COR-L47 (cell line): ENCODE measurements at regions not wholly inside any gene's neighbourhood (a gene's known extent, or its start where the extent isn't known, plus 50 kb on each side); places are given as distances from the start of the nearest gene placed in this dataset.
A peak's percentile ranks its signal among the peaks of the same experiment; 100 is the strongest.
"Not testable (repeated sequence)": the region's sequence is repeated elsewhere in the genome, so short reads cannot be mapped to it uniquely, and the experiment has no call there.

Source experiments
- DNase-seq: peaks from one replicate; lab custom pipeline; 2025; lab: John Stamatoyannopoulos, UW

DNA sequence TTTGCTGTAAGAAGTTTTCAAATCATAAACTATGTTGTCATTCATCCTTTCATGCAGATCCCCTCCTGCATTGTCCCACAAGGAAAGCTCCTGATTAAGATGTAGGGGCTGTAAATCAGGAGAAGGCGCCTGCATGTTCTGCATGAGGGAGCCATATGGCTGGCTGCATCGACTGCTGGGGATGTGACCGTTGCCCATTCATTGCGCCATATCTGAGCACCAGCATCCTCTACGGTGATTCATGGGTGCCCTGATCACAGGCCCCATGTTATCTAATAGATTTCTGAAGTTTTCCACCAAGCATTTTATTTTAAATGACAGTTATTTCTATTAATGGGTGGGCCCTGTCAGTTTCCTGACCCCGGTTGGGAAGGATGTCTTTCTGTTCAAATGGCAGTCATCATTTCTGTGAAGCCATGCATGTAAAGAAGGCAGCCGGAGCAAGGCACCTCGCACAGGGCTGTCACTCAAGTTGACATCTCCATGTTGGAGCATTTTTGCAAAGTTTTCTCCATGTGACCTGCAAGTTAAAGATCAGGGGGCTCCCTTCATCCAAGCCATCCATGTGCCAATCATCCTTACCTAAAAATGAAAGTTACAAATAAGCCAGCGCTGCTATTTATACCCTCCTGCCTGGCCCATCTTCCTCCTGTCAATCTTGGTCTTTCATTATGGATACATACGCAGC is 128.8 kb downstream of the TEX36 start:
- DNase-seq, result no peak

GRCh38 chr10:125553091-125553490 is 129.9 kb downstream of the TEX36 start:
- no peak for DNase-seq

GRCh38 chr10:125551247-125551646 is 131.7 kb downstream of the TEX36 start:
- no peak for DNase-seq

DNA sequence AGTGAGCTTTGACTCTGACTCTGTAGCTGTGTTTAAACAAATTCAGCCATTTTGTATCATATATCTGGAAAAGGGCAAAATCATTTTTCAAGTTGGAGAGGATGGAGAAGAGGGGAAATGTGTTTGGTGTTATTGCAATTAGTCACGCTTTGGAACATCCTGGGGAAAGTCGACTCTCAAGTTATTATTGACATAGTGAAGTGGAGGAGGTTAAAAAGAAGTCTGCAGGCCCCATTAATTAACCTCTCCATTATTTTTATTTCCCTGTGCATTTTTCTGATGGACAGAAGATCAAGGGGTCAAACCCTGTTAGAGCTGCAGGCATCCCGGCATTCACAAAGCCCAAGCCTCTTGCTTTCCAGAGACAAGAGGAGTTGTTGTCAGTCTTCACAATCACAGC is 132.6 kb downstream of the TEX36 start:
- no peak for DNase-seq

DNA sequence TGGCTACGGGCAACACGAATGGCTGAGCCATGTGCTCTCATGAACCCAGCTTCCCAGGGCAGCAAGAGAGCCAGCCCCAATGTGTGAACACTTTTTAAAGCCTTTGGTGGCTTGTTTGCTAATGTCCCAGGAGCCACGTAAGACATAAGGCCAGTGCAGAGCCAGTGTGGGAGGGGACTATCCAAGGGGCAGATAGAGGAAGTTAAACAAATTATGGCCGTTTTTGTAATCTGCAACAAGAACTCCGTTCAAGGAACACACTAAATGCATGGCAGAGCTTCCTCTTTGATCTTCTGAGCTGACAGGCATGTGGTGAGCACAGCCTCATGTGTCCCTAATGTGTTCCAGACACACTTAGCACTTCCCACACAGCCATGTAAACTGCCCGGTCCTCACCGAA is 133.3 kb downstream of the TEX36 start:
- DNase-seq, result no peak

- DNase-seq, result no peak
These were observed 134.1 kb downstream of the TEX36 start for GRCh38 chr10:125548878-125549277.

DNA sequence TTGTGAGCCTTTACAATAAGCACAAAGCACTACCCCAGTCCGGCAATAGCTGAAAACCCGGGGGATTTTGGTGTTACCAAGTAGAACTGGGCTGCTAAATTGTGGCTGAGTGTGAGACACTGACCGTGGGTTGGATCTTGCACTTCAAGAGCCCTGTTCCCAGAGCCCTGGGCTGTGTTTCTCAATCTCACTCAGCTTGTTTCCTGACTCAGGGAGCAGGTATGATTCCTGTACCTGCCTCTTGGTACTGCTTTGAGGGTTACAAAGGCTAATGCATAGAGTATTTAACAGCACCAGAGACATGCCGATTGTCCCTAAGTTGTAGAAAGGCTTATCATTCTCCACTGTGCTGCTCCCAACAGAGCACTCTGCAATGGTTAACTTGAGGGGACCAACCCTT is 134.6 kb downstream of the TEX36 start:
- no peak for DNase-seq

DNA sequence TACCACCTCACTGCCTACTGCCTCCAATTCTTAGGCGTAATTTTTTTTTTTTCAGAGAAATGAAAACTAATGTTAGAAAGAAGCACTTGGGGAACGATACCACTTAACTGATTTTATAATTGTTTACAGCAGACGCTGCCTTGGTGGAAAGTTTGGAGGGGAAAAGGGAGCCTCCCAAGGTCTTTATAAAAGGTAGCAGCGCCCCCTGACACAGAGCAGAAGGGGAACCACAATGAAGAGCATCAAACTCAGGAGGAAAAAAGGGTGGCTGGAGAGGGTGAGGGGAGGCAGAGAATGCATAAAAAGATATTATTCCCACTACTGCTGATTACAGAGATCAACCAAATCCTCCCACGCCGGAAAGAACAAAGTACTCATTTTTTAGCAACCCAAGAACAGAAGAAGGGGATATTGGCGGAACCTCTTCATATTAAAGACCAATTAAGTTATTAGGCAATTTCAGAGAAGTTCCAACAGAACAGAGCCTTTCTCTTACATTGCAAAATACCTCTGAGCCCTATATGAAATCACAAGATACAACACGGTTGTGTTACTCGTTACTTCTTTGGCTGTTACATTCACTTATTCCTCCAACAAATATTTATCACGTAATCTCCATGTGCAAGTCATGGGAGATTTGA is 135.8 kb downstream of the TEX36 start:
- no peak for DNase-seq

- no peak for DNase-seq
These were observed 139.2 kb downstream of the TEX36 start for GRCh38 chr10:125543796-125544195.

- DNase-seq, result peak; percentile 83
These were observed 143.8 kb downstream of the TEX36 start for GRCh38 chr10:125538947-125539731.

DNA sequence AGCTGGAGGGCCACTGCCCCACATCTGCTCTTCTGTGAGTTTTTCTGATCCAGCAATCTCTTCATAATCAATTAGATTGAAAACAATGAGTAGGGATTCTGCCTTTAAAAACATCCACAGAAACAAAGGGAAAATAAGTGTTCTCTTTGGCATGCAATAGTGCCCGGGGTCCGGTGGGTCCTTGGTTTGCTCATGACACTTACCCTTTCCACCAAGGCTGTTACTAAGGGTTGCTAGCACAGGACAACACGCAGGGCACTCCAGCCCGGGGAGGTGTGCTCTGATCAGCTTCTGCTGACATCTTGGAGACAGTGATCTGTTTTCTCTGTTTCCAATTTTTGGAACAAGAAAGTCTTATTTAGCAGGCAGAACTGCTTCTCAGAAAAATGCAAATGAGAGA is 146.7 kb downstream of the TEX36 start:
- DNase-seq, result no peak

DNA sequence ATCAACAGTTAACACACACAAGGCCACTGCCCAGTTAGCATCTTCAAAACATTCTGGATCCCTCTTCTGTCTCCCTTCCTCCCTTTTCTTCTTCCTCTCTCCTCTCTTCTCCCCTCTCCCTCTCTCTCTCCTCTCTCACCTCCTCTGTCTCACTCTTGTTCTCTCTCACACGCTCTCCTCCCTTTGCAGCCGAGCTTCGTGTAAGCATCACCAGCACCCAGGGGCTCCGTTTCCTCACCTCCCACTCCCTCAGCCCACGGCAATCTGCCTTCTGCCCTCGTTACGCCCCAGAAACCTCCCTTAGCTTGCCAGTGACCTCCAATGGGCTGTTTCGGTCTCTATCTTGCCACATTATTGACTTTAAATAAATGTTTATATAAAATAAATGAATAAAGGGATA is 147.4 kb downstream of the TEX36 start:
- DNase-seq, result no peak

GRCh38 chr10:125534515-125534914 is 148.4 kb downstream of the TEX36 start:
- DNase-seq, result no peak

GRCh38 chr10:125533866-125534265 is 149.1 kb downstream of the TEX36 start:
- DNase-seq, result no peak

GRCh38 chr10:125531465-125531864 is 151.5 kb downstream of the TEX36 start:
- DNase-seq, result peak; percentile 34

DNA sequence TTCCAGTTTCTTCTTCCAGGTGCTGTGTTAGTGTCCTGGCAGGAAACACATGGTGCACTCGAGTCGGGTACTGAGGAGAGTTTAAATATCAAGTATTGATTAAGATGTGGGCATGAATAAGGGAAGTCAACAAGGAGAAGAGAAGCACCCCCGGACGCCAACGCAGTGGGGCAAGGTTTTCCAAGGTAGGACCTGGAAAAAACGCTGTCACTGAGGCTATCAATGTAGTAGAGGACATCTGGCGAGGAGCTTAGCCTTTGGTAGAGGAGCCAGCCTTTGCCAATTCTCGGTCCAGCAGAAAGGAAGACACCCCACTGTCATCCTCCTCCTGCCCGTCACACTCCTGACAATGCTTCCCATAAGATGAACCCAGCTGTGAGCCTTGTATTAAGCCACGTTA is 159.6 kb downstream of the TEX36 start:
- DNase-seq, result no peak

DNA sequence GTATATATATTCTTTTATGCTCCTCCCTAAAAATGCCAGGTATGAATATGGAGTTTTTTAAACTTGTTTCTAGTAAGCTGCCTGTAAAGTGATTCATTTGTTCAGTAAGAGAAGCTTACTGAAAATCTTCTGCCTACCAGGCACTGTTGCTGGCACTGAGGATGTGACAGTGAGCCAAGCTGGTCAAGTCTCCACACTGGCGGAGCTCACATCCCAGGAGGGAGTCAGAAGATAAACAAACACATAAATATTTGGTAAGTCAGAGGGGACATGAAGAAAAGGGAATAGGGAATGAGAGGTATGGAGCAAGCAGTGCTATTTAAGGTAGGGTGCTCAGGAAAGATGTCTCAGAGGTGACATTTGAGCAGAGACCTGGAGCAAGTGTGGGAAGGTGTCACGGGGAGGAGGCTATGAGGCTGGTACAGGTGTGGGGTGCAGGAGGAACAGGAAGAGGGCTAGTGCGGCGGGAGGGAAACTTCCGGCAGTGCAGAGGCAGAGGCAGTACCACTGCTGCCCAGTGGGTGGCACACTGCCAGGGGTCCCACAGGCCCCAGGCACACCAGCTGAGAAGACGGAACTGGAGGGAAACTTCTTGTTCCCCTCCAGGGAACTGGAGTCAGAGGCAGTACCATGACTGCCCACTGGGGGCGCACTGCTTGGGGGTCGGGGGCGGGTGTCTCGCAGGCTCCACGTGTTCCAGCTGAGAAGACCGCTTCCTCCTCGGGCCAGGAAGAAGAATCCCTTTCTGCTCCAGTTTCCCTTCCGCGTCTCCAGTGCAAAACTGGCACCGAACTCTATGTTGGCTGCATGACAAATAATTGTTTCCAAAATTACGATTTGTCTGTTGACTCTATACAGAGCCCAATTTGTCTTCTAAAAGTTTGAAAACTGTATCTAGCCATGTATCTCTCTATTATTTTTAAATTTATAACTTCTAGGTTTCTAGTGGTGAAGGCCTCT is 161.0 kb downstream of the TEX36 start:
- no peak for DNase-seq

GRCh38 chr10:125520968-125521367 is 162.0 kb downstream of the TEX36 start:
- no peak for DNase-seq

DNA sequence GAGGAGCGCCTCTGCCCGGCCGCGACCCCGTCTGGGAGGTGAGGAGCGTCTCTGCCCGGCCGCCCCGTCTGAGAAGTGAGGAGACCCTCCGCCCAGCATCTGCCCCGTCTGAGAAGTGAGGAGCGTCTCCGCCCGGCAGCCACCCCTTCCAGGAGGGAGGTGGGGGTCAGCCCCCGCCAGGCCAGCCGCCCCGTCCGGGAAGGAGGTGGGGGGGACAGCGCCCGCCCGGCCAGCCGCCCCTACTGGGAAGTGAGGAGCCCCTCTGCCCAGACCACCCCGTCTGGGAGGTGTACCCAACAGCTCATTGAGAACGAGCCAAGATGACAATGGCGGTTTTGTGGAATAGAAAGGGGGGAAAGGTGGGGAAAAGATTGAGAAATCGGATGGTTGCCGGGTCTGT is 164.6 kb downstream of the TEX36 start:
- not testable (repeated sequence) for DNase-seq

GRCh38 chr10:125515571-125515970 is 167.4 kb downstream of the TEX36 start:
- no peak for DNase-seq

- no peak for DNase-seq
These were observed 168.5 kb downstream of the TEX36 start for GRCh38 chr10:125514206-125515162.
